NCI-H524 (cell line): ENCODE measurements at regions not wholly inside any gene's neighbourhood (a gene's known extent, or its start where the extent isn't known, plus 50 kb on each side); places are given as distances from the start of the nearest gene placed in this dataset.

ENCODE experiments used
- DNase-seq, 2 experiments: peaks; one replicate each; lab custom pipeline; 2025; lab: John Stamatoyannopoulos, UW

DNA sequence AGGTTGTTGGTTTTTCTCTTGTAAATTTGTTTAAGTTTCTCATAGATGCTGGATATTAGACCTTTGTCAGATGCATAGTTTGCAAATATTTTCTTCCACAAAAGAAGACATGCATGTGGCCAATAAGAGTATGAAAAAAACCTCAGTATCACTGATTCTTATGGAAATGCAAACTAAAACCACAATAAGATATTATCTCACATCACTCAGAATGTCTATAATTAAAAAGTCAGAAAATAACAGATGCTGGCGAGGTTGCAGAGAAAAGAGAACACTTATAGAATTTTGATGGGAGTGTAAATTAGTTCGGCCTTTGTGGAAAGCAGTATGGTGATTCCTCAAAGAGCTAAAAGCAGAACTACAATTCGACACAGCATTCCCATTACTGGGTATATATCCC is 1355.6 kb downstream of the FAM133A start:
- no peak for DNase-seq

GRCh38 chrX:95040104-95040503 is 1366.1 kb downstream of the FAM133A start:
- DNase-seq = no peak

GRCh38 chrX:95044331-95044730 is 1370.3 kb downstream of the FAM133A start:
- DNase-seq = no peak

- no peak for DNase-seq
Measured at GRCh38 chrX:95055991-95056390, 1382.0 kb downstream of the FAM133A start.

DNA sequence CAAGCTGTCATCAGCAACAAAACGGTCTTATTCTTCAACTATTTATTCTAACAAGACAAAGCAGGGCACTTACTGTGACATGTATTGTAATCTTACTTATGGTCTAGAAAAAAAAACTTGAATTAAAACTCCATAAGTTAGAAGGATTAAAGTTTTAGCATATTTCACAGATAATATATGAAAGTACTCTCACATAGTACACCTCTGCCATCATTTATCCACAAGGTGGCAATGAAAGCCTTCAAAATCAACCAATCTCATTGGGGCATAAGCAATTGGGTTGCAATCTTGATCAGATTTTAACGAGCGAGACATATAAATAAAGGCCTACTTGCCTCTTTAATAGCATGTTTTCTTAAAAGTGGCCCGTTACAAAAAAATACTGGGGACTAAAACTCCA is 1382.9 kb downstream of the FAM133A start:
- peak in 1 of 2 experiments; percentile 52 for DNase-seq

DNA sequence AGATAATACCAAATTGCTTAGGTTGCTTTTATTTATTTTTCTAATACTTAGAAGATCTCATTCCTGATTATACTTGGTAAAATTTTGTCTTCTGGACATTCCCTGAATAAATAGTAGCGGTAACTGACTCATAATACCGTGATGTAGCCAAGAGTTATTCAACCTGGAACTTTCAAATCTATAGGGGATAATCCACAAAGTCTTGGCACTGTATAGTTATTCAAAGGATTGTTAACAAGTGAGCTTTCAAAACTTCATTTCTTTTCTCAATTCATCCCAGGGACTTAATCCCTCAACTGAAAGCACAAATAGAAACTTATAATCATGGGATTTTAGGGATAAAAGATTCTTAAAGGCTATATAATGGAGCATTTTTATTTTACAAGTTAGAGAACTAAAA is 1383.3 kb downstream of the FAM133A start:
- no peak for DNase-seq

DNA sequence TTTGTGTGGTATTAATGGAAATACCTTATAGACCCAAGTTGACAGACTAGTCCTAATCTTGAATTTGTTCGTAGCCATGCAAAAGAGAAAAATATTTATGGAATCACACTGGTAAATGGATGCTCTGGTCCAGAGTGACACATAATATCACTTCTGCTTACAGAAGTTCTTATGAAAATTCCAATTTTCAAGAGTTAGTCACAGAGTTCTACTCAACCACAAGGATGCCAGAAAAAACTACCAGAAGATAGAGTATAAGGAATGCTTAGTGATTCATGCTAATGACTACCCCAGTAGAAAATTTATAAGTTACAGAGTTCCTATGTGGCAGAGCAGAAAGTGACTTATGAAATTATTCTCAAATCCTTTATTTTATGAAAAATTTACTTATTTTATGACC is 1384.8 kb downstream of the FAM133A start:
- DNase-seq = no peak

DNA sequence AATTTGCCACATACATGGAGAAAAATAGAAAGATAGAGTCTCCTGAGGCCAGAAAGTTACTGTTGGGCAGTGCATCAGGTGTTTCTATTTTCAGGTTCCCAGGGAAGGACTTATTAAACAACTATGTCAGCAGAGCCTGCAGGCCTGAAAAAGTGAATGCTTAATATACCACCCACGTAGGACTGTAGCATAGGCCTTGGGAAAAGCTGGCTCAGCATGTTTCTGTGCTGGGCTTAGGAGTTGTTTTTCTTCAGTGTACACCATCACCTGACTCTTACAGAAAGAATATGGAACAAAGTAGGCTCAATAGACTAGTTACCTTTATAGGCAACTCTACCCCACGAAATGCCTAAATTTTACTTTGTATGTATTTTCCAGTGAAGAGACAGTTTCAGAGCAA is 1385.9 kb downstream of the FAM133A start:
- DNase-seq = no peak

GRCh38 chrX:95063554-95063953 is 1389.5 kb downstream of the FAM133A start:
- DNase-seq = no peak

DNA sequence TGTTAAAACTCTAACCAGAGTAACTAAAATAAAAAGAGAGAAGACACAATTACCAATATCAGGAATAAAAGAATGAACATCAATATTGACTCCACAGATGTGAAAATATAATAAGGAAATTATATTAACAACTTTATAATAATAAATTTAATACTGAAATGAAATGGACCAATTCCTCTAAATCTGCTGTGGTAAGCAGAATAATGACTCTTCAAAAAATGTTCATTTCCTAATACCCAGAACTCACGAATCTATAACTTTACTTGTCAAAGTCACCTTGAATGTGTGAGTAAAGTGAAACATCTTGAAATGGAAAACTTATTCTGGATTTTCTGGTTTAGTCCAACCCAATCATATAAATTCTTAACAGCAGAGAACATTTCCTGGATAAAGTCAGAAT is 1391.1 kb downstream of the FAM133A start:
- no peak for DNase-seq

DNA sequence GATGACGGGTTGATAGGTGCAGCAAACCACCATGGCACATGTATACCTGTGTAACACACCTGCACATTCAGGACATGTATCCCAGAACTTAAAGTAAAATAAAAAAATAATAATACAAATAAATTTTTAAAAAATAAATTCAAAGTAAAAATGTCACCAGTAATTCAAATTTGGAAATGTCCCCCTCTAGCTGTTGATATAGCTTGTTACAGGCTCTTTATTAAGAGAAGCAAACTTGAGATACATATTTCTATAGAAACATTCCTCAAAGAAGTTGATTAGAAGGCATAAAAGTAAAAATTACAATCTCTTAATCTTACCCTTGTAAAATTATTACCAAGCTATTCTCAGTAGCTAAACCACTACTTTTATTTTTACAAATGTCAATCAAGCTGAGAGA is 1397.0 kb downstream of the FAM133A start:
- no peak for DNase-seq

GRCh38 chrX:95071621-95072020 is 1397.6 kb downstream of the FAM133A start:
- no peak for DNase-seq

GRCh38 chrX:95076449-95076848 is 1402.4 kb downstream of the FAM133A start:
- peak; percentile 31 to 44 for DNase-seq

DNA sequence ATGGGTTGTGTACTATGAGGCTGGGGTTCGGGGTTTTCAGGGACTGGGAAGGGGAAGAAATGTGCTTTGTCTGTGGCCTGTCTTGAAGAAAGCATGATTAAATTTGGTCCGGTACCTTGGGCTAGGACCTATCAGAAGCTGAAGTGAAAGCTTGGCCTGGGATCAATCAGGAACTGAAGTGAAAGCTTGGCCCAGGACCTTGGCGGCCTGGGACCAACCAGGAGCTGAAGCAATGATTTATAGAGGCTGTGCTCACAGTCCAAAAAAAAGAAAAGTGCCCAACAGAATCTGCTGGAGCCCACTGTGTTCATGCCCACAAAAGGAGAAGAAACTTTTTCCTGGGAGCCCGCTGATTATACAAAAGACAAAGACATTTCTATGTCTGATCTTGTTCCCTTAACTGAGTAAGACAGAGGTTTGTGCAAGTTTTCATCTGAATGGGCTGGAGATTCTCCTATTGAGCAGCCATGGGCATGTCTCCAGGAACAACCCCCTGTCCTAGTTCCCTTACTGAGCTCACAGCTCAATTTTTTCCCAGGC is 1427.9 kb downstream of the FAM133A start:
- no peak for DNase-seq

- DNase-seq = no peak
Measured at GRCh38 chrX:95117556-95117955, 1443.5 kb downstream of the FAM133A start.

DNA sequence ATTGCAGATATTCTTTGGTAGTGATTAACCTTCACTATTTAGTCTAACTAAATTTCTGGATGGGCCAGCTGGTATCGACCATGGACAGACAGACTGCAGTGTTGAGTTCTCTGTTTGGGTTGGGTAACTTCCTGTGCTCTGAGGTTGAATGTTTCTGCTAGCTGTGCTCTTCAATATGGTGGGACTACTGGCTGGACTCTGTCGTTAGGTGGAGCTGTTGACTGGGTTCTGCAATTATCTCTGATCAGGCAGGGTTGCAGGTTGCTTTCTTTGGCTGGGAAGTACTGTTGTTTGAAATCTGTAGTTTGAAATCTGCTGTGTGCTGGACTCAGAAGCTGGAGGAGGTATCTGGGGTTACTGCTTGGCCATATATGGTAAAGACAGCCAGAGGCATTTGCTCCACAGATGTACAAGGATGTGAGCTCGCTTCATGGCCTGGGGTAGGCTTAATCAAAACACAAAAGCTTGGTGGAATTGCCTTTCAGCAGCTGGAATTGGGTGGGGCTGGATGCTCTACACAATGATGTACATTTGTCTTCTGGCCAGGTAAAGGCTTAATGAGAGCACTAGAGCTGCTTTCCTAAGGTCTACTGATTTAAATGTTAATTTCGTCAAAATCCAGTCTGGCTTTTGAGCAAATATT is 1472.0 kb downstream of the FAM133A start:
- peak in 1 of 2 experiments; percentile 1 for DNase-seq

GRCh38 chrX:95152810-95153209 is 1478.8 kb downstream of the FAM133A start:
- DNase-seq = no peak

- no peak for DNase-seq
Measured at GRCh38 chrX:95156566-95156965, 1482.6 kb downstream of the FAM133A start.
